Neural crest cell (in vitro differentiated cells): ENCODE measurements at regions not wholly inside any gene's neighbourhood (a gene's known extent, or its start where the extent isn't known, plus 50 kb on each side); places are given as distances from the start of the nearest gene placed in this dataset.

Experiments
- DNase-seq: peaks from one replicate; pipeline ENCODE4 v3.0.0; 2021; ENCODE audit warnings: low read depth, mixed read lengths, low spot score
- H3K27ac Mint-ChIP-seq: one replicate; pipeline ENCODE4 v1.8.0; 2021; ENCODE audit warnings: mild to moderate bottlenecking, mixed read lengths; ENCODE audit not compliant: unreplicated experiment
- H3K27me3 Mint-ChIP-seq: 2 replicates; pipeline ENCODE4 v1.8.0; 2021; ENCODE audit warnings: low read depth, mild to moderate bottlenecking, mixed read lengths
- H3K36me3 Mint-ChIP-seq: 2 replicates; pipeline ENCODE4 v1.8.0; 2021; ENCODE audit warnings: low read depth, mild to moderate bottlenecking, mixed read lengths
- H3K4me1 Mint-ChIP-seq: 2 replicates; pipeline ENCODE4 v1.8.0; 2021; ENCODE audit warnings: mixed read lengths
- H3K4me3 Mint-ChIP-seq: one replicate; pipeline ENCODE4 v1.8.0; 2021; ENCODE audit warnings: mild to moderate bottlenecking, mixed read lengths
- H3K9me3 Mint-ChIP-seq: 2 replicates; pipeline ENCODE4 v1.8.0; 2021; ENCODE audit warnings: mixed read lengths
- CTCF ChIP-seq: fragments of 200-600 bp; sonication (generic); conservative IDR thresholded peaks from 2 replicates; pipeline ENCODE4 v1.5.0; 2021; ENCODE audit warnings: antibody characterized with exemption, mild to moderate bottlenecking

- no peaks in the 10 kb centered on the region for H3K4me1 Mint-ChIP-seq
- H3K4me3 Mint-ChIP-seq: no peak overlapping the region
- peaks cover 3% of the 10 kb centered on the region for H3K36me3 Mint-ChIP-seq
- TF ChIP-seq CTCF: no peak
- no peaks in the 10 kb centered on the region for H3K27me3 Mint-ChIP-seq
- no peak for DNase-seq
- no peak overlapping the region for H3K27ac Mint-ChIP-seq
- peaks cover 6% of the 10 kb centered on the region for H3K9me3 Mint-ChIP-seq
Measured at GRCh38 chr12:75585330-75585729, 73.9 kb upstream of the KRR1 start.

- no peak overlapping the region for H3K27ac Mint-ChIP-seq
- H3K4me3 Mint-ChIP-seq: no peak overlapping the region
- H3K9me3 Mint-ChIP-seq: no peaks in the 10 kb centered on the region
- H3K36me3 Mint-ChIP-seq: no peaks in the 10 kb centered on the region
- H3K27me3 Mint-ChIP-seq: no peaks in the 10 kb centered on the region
- DNase-seq: no peak
- H3K4me1 Mint-ChIP-seq: no peaks in the 10 kb centered on the region
- TF ChIP-seq CTCF: no peak
Measured at GRCh38 chr12:75583355-75583754, 71.9 kb upstream of the KRR1 start.

- no peak overlapping the region for H3K4me3 Mint-ChIP-seq
- H3K27ac Mint-ChIP-seq: no peak overlapping the region
- H3K9me3 Mint-ChIP-seq: no peaks in the 10 kb centered on the region
- H3K36me3 Mint-ChIP-seq: no peaks in the 10 kb centered on the region
- no peaks in the 10 kb centered on the region for H3K4me1 Mint-ChIP-seq
- TF ChIP-seq CTCF: no peak
- no peaks in the 10 kb centered on the region for H3K27me3 Mint-ChIP-seq
- no peak for DNase-seq
Measured at GRCh38 chr12:75581515-75581914, 70.1 kb upstream of the KRR1 start.

GRCh38 chr12:75579552-75579951 lies 68.1 kb upstream of the KRR1 start:
- H3K27ac Mint-ChIP-seq: no peak overlapping the region
- no peak overlapping the region for H3K4me3 Mint-ChIP-seq
- DNase-seq: no peak
- H3K4me1 Mint-ChIP-seq: no peaks in the 10 kb centered on the region
- peaks cover 3% of the 10 kb centered on the region for H3K9me3 Mint-ChIP-seq
- TF ChIP-seq CTCF: no peak
- no peaks in the 10 kb centered on the region for H3K36me3 Mint-ChIP-seq
- no peaks in the 10 kb centered on the region for H3K27me3 Mint-ChIP-seq

GRCh38 chr12:75578546-75578945 lies 67.1 kb upstream of the KRR1 start:
- Mint-ChIP-seq H3K27ac (no peak overlapping the region), H3K4me3 (no peak overlapping the region), H3K36me3 (no peaks in the 10 kb centered on the region), H3K4me1 (no peaks in the 10 kb centered on the region), H3K27me3 (no peaks in the 10 kb centered on the region), H3K9me3 (peaks cover 3% of the 10 kb centered on the region)
- DNase-seq: no peak
- no peak for TF ChIP-seq CTCF

GRCh38 chr12:75577812-75578211 lies 66.4 kb upstream of the KRR1 start:
- Mint-ChIP-seq H3K36me3 (no peaks in the 10 kb centered on the region), H3K4me1 (no peaks in the 10 kb centered on the region), H3K9me3 (peaks cover 5% of the 10 kb centered on the region), H3K4me3 (no peak overlapping the region), H3K27ac (no peak overlapping the region), H3K27me3 (no peaks in the 10 kb centered on the region)
- DNase-seq: no peak
- no peak for TF ChIP-seq CTCF
